AG10803 (cell line): ENCODE measurements at regions not wholly inside any gene's neighbourhood (a gene's known extent, or its start where the extent isn't known, plus 50 kb on each side); places are given as distances from the start of the nearest gene placed in this dataset.

Source experiments
- DNase-seq: peaks from one replicate; pipeline ENCODE4 v3.0.0; 2010; ENCODE audit warnings: low read depth
- H3K4me3 ChIP-seq: 2 replicates; pipeline ENCODE4 v1.5.1; 2011; ENCODE audit warnings: mild to moderate bottlenecking, low read length, control low read depth
- TF ChIP-seq, protein P1 (sequence below): conservative IDR thresholded peaks from 2 replicates; pipeline ENCODE4 v1.5.1; 2011; ENCODE audit warnings: mild to moderate bottlenecking, low read length, control low read depth, inconsistent platforms

DNA sequence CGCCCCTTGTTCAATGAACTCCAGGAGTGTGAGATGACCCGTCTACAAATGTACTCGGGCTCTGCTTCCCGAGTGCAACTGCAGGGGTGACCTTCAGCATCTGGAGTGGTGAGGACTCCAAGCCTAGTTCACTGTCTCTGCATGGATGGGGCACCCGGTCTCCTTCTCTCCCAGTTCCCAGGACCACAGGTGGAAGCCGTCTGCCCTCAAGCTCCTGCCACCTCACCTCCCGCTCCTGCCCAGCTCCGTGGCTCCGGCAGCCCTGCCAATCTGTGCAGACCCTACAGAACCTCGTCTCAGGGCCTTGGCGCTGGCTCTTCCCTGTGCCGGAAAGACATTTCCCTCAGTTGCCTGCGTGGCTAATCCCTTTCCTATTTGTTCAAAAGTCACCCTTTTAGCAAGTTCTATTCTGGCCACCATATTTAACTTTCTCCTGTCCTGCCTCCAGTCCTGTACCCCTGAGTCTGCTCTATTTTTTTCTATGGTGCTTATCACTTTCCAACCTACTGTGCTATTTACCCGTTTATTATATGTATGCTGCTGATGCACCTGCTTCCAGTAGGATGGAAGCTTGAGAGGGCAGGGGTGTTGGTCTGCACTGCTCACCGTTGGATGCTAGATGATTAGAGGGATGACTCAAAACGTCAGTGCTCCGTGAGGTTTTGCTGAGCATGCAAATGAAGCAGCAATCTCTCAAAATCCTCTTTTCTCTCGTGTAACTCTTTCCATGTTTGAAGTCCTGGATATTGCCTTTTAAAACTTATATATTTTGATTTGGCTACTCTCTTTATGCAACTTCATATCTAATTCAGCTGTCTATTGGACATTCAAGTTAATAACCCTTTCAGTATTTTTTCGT, 641.4 kb downstream of the ACTR3B start:
- no peak overlapping the region for H3K4me3 ChIP-seq
- no peak for DNase-seq
- TF ChIP-seq, protein P1, sequence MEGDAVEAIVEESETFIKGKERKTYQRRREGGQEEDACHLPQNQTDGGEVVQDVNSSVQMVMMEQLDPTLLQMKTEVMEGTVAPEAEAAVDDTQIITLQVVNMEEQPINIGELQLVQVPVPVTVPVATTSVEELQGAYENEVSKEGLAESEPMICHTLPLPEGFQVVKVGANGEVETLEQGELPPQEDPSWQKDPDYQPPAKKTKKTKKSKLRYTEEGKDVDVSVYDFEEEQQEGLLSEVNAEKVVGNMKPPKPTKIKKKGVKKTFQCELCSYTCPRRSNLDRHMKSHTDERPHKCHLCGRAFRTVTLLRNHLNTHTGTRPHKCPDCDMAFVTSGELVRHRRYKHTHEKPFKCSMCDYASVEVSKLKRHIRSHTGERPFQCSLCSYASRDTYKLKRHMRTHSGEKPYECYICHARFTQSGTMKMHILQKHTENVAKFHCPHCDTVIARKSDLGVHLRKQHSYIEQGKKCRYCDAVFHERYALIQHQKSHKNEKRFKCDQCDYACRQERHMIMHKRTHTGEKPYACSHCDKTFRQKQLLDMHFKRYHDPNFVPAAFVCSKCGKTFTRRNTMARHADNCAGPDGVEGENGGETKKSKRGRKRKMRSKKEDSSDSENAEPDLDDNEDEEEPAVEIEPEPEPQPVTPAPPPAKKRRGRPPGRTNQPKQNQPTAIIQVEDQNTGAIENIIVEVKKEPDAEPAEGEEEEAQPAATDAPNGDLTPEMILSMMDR: no peak

DNA sequence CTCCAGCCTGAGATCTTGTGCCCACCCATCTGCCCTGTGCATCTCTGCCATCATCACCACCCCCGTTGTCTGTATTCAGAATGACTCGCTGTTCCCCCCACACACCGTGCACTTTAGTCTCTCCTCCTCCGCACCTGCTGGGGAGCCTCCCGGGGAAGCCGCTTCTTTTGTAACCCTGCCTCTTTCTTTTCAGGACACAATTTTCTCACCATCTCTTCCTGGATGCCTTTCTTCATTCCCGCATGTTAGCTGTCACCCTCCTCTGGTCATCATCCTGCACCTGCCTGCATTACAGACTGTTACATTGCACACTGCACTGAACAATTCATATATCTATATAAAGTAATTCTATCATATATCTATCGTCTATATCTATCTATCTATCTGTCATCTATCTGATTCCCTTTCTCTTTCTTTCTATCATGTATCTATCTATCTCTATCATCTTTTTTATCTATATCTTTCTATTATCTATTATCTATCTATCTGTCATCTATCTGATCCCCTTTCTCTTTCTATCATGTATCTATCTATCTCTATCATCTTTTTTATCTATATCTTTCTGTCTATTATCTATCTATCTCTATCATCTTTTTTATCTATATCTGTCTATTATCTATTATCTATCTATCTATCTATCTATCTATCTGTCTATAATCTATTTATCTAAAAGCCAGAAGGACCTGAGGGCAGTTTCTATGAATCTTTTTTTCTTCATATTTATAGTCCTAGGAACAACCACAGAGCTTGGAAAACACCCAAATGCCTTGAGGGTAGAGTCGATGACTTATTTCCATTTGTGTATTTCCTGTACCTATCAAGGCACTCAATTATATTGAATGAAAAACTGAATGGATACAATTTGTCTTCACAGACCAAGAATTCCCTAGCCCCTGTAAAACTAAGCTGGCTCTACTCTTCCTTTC, 642.5 kb downstream of the ACTR3B start:
- TF ChIP-seq, protein P1: no peak
- H3K4me3 ChIP-seq: no peak overlapping the region
- DNase-seq: no peak

DNA sequence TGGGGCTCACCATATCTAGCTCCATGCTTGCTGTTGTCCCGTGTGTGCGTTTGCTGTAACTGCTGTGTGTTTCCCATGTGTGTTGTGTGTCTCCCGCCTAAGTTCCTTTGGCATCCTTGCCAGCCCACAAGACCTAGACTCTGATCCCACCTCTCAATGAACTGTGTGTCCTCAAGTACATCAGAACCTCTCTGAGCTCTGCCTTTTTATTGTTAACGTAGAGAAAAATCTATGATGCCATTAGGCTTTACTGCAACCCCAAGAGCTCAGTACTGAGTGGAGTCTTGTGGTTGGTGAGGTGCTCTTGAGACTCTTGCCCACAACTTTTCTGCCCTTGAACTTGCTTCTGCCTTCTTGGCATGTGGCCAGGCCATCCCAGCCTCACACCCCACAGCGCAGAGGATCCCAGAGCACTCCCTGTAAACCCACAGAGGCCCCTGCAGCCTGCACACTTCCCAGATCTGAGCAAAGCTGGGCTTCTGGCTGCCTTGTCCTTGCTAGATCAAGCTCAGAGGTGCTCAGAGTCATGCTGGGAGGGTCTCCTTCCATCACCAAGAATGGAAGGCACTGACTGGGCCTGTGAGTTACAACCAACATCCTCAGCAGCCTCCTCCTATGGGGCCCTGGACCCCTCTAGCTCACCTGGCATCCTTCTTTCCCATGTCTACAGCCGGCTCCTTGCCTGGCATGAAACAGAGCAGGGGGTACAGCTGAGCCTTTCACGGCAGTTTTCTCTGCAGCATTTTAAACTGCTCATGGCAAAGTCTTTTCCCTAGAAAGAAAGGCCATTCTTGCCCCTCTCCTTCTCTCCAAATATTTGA, 643.4 kb downstream of the ACTR3B start:
- no peak overlapping the region for H3K4me3 ChIP-seq
- TF ChIP-seq, protein P1: no peak
- DNase-seq: no peak

DNA sequence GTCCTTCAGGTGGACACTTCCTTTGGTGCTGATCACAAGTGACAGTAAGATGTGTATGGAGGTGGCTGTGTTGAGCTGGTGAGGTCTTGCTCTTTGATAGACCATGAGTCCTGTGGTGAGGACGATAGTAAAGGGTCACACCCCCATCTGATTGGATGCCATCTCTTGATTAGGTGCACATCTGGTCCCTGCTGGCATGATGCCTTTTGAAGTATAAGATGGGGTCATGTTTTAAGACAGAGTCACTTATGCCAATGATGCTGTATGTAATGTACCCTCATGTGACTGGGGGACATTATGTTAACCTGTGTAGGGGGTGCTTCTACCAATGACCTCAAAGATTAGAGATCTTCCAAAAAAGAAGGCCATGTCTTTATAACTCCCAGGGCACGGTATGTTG, 644.6 kb downstream of the ACTR3B start:
- TF ChIP-seq, protein P1: no peak
- no peak overlapping the region for H3K4me3 ChIP-seq
- no peak for DNase-seq

DNA sequence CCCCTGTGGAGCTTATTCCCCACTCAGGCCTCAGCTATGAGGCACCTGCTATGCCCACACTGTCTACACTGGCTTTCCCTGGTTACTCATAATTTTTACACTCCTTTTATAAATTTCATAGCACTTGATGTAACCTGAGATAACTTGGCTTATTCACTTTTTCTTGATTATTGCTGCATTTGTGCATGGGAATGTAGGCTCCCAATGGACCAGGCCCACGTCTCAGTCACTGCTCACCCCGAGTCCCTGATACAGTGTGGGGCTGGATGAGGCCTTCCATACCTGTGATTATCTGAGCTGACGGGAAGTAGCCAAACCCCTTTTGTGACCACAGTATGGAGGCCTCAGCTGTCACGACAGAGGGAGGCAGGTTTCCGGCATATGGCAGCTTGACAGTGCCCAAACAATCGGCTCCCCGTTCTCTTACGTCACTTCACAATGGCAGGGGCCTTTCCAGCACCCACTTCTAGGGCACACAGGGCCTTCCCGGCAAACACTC, 645.3 kb downstream of the ACTR3B start:
- TF ChIP-seq, protein P1: no peak
- H3K4me3 ChIP-seq: no peak overlapping the region
- no peak for DNase-seq

DNA sequence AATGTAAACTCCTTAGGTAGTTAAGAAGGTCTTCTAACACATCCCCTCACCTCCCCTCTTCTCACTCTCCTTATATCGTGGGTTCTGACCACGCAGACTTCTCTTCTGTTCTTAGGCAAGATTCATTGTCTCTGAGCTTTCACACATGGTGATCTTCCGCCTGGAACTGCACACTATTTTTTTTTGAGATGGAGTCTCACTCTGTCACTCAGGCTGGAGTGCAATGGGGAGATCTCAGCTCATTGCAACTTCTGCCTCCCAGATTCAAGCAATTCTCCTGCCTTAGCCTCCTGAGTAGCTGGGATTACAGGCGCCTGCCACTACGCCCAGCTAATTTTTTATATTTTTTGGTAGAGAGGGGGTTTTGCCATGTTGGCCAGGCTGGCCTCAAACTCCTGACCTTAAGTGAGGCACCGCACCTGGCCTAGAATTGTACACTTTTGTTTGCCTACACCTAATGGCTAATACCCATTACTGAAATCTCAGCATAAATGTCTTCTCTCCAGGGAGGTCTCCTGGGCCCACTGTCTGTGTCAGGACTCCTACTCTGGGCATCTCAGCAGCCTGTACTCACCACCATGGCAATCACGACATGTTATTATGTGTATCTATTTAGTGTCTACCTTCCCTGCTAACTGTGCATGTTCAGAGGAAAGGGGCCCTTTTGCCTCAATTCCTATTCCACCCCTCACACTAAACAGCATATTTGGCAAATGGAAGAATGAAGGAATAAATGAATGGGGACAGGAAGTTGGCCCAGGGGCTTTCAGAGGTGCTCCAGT, 646.3 kb upstream of the DPP6 start:
- no peak overlapping the region for H3K4me3 ChIP-seq
- TF ChIP-seq, protein P1: no peak
- no peak for DNase-seq
